ENCODE measurements at regions not wholly inside any gene's neighbourhood (a gene's known extent, or its start where the extent isn't known, plus 50 kb on each side); places are given as distances from the start of the nearest gene placed in this dataset.

GRCh38 chr1:164905869-164906268, 346.9 kb downstream of the PBX1 start:
- Histone ChIP-seq H3K14ac (replicated peaks; ENCODE audit: low read depth, low read length) (no peak overlapping the region), H3K79me1 (ENCODE audit: low read depth in 1 of 2, low read length in 2 of 2) (no peaks in the 10 kb centered on the region), H3K4me2 (ENCODE audit: low read depth, low read length) (no peak overlapping the region), H3K23ac (ENCODE audit: low read depth, low read length) (no peak overlapping the region), H4K20me1 (ENCODE audit: insufficient read depth, low read length) (no peaks in the 10 kb centered on the region), H3K27ac (ENCODE audit: insufficient read depth, low read length) (no peak overlapping the region), H2AFZ (replicated peaks; ENCODE audit: low read length, poor library complexity) (no peak overlapping the region), H3K4me1 (ENCODE audit: control insufficient read depth, insufficient read depth, low read length) (no peaks in the 10 kb centered on the region), H3K9ac (ENCODE audit: low read depth, low read length) (no peak overlapping the region), H3K4ac (ENCODE audit: low read depth, low read length) (no peak overlapping the region), H3K36me3 (ENCODE audit: control insufficient read depth, insufficient read depth, low read length) (no peaks in the 10 kb centered on the region), H4K91ac (ENCODE audit: insufficient read depth, low read depth, low read length) (no peak overlapping the region), H4K8ac (ENCODE audit: low read depth in 2 of 2, low read length in 2 of 2) (no peak overlapping the region), H4K5ac (ENCODE audit: low read depth, low read length) (no peak overlapping the region), H3K9me1 (ENCODE audit: insufficient read depth, low read length) (no peaks in the 10 kb centered on the region), H2BK5ac (ENCODE audit: low read depth, low read length, poor library complexity, severe bottlenecking) (no peak overlapping the region), H2BK20ac (ENCODE audit: low read depth, low read length) (no peak overlapping the region), H3K56ac (ENCODE audit: extremely low read depth, insufficient read depth, low read length) (no peak overlapping the region), H3K27me3 (ENCODE audit: control insufficient read depth, insufficient read depth, low read length) (no peaks in the 10 kb centered on the region), H2BK120ac (ENCODE audit: low read depth, low read length) (no peak overlapping the region), H2AK5ac (ENCODE audit: low read depth, low read length) (no peak overlapping the region), H2AK9ac (replicated peaks; ENCODE audit: low read depth, low read length, poor library complexity) (no peak overlapping the region), H3K18ac (ENCODE audit: low read depth, low read length) (no peak overlapping the region), H2BK15ac (ENCODE audit: low read depth, low read length) (no peak overlapping the region), H3K9me3 (ENCODE audit: control insufficient read depth, insufficient read depth, low read length) (no peaks in the 10 kb centered on the region), H3K4me3 (ENCODE audit: insufficient read depth, low read depth, low read length) (no peak overlapping the region)
- ChIA-PET POLR2A (ENCODE audit: unreplicated experiment) (no interaction called here), CTCF (no interaction called here)
- WGBS, 2 experiments (ENCODE audit: extremely low coverage in 2 of 2, insufficient read length in 1 of 2): 67% methylated on average over 2 of the region's 9 CpGs; no CpG with 5 or more reads in 1 of the 2 experiments
- in situ Hi-C loops (cut with MboI; ENCODE audit: low sequenced_read_pairs): no loop called here
- no peak for TF ChIP-seq RCOR1 (IDR thresholded peaks at IDR 0.05; ENCODE audit: insufficient replicate concordance, low read length)
- no peak for TF ChIP-seq RAD21 (IDR thresholded peaks at IDR 0.05; ENCODE audit: low read length)
- TF ChIP-seq MAZ (IDR thresholded peaks at IDR 0.05; ENCODE audit: borderline replicate concordance, low read depth, low read length): no peak
- no peak for TF ChIP-seq BHLHE40 (IDR thresholded peaks at IDR 0.05; ENCODE audit: low read depth, low read length)
- no peak for TF ChIP-seq FOS (IDR thresholded peaks at IDR 0.05; ENCODE audit: low read depth, low read length)
- TF ChIP-seq, protein P1, sequence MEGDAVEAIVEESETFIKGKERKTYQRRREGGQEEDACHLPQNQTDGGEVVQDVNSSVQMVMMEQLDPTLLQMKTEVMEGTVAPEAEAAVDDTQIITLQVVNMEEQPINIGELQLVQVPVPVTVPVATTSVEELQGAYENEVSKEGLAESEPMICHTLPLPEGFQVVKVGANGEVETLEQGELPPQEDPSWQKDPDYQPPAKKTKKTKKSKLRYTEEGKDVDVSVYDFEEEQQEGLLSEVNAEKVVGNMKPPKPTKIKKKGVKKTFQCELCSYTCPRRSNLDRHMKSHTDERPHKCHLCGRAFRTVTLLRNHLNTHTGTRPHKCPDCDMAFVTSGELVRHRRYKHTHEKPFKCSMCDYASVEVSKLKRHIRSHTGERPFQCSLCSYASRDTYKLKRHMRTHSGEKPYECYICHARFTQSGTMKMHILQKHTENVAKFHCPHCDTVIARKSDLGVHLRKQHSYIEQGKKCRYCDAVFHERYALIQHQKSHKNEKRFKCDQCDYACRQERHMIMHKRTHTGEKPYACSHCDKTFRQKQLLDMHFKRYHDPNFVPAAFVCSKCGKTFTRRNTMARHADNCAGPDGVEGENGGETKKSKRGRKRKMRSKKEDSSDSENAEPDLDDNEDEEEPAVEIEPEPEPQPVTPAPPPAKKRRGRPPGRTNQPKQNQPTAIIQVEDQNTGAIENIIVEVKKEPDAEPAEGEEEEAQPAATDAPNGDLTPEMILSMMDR (conservative IDR thresholded peaks at IDR 0.05; ENCODE audit: low read depth, low read length): no peak
- no peak for TF ChIP-seq USF2 (IDR thresholded peaks at IDR 0.05; ENCODE audit: low read depth, low read length)
- no peak for TF ChIP-seq CHD1 (IDR thresholded peaks at IDR 0.05; ENCODE audit: low read depth, low read length)
- no peak for TF ChIP-seq POLR2A (IDR thresholded peaks at IDR 0.05; ENCODE audit: low read depth, low read length)
- TF ChIP-seq MXI1 (IDR thresholded peaks at IDR 0.05; ENCODE audit: borderline replicate concordance, low read depth, low read length): no peak
- no peak for TF ChIP-seq RFX5 (IDR thresholded peaks at IDR 0.05; ENCODE audit: low read depth, low read length)
- TF ChIP-seq, protein P2, sequence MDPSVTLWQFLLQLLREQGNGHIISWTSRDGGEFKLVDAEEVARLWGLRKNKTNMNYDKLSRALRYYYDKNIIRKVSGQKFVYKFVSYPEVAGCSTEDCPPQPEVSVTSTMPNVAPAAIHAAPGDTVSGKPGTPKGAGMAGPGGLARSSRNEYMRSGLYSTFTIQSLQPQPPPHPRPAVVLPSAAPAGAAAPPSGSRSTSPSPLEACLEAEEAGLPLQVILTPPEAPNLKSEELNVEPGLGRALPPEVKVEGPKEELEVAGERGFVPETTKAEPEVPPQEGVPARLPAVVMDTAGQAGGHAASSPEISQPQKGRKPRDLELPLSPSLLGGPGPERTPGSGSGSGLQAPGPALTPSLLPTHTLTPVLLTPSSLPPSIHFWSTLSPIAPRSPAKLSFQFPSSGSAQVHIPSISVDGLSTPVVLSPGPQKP (IDR thresholded peaks at IDR 0.05; ENCODE audit: borderline replicate concordance, low read depth, low read length): no peak
- TF ChIP-seq NFE2L2 (IDR thresholded peaks at IDR 0.05; ENCODE audit: low read depth, low read length): no peak
- no peak for TF ChIP-seq CEBPB (IDR thresholded peaks at IDR 0.05; ENCODE audit: low read depth, low read length)
- DNase-seq: no peak
- intact Hi-C loops (cut with micrococcal nuclease): no loop called here
- BruUV-seq (replicated peaks): no TSS peak
- dilution Hi-C loops (cut with HindIII; ENCODE audit: low sequenced_read_pairs, unreplicated experiment): no loop called here
- ATAC-seq (ENCODE audit: low read depth): no peak

All from IMR-90 (cell line).